Inferior parietal cortex (tissue), 1 donor: ENCODE measurements at regions not wholly inside any gene's neighbourhood (a gene's known extent, or its start where the extent isn't known, plus 50 kb on each side); places are given as distances from the start of the nearest gene placed in this dataset.
A peak's percentile ranks its signal among the peaks of the same experiment; 100 is the strongest.

Experiments
- DNase-seq: peaks from one replicate; pipeline ENCODE4 v3.0.0-alpha.2; 2016; ENCODE audit errors: extremely low spot score

DNA sequence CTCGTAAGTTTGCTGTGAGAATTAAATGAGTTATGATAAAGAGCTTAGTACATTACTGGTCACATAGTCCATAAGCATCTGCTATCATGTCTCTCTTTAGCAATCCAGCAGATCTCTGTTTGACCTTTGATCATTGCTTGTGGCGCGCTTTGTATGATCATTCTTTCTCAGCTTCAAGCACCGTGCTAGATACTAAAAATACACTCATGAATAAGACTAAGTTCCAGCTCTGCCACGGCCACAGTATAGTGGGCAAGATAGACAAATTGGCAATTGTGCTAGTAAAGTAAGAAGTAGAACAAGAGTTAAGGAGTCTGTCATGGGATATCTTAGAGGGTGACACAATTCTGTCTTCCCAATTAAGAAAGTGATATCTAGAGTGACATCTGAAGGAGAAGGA, 75.2 kb upstream of the ADGRF1 start:
- DNase-seq = no peak

- no peak for DNase-seq
Measured at GRCh38 chr6:47116606-47117005, 74.5 kb upstream of the ADGRF1 start.

- no peak for DNase-seq
Measured at GRCh38 chr6:47116086-47116485, 74.0 kb upstream of the ADGRF1 start.

DNA sequence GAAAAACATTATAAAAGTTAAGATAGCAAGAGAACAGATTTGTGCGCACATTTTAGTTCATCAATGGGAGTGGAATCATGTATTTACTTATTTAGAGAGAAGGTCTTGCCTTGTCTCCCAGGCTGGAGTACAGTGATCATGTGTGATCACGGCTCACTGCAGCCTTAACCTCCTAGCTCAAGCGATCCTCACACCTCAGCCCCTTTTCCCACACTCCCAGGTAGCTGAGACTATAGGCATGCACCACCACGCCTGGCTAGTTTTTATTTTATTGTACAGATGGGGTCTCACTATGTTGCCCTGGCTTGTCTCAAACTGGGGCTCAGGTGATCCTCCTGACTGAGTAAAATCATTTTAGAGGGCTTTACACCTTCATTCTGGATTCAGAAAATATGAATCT, 72.3 kb upstream of the ADGRF1 start:
- DNase-seq = no peak

DNA sequence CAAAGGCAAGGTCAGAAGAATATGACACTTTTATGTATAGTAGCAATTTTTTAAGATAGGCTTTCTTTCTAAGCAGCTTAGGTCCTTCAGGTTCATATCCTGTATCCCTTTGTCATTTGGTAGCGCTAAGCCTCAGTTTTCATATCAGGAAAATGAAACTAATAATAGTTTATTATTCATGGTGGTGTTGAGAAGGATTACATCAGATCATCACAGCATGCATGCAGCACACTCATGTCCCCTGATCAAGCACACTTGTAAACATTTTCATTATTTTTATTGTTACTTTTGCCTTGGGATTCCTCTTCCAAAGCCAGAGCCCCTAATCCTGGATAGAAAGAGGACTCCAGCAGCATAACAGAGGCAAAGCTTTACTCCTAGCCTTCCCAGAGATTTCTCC, 70.2 kb upstream of the ADGRF1 start:
- DNase-seq = no peak

- DNase-seq = no peak
Measured at GRCh38 chr6:47111685-47112084, 69.6 kb upstream of the ADGRF1 start.

DNA sequence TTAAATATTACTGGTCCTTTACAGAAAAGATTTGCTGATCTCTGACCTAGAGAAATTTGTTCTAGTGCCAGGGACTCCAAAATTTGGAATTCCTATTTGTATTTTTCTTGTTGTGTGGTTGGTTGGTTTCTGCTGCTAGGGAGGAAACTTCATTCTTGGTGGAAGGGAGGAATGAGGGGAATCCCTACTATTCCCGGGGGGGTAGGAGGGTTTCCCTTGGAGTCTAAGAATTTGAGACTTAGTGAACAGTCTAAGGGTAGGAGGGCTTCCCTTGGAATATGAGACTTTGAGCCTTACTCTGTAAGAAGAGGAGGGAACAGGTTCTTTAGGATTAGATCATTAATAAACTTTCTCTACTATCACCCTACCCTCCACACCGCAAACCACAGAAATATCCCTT, 67.1 kb upstream of the ADGRF1 start:
- no peak for DNase-seq

GRCh38 chr6:47106721-47107197, 64.6 kb upstream of the ADGRF1 start:
- DNase-seq = no peak

GRCh38 chr6:47106216-47106615, 64.1 kb upstream of the ADGRF1 start:
- DNase-seq = no peak

DNA sequence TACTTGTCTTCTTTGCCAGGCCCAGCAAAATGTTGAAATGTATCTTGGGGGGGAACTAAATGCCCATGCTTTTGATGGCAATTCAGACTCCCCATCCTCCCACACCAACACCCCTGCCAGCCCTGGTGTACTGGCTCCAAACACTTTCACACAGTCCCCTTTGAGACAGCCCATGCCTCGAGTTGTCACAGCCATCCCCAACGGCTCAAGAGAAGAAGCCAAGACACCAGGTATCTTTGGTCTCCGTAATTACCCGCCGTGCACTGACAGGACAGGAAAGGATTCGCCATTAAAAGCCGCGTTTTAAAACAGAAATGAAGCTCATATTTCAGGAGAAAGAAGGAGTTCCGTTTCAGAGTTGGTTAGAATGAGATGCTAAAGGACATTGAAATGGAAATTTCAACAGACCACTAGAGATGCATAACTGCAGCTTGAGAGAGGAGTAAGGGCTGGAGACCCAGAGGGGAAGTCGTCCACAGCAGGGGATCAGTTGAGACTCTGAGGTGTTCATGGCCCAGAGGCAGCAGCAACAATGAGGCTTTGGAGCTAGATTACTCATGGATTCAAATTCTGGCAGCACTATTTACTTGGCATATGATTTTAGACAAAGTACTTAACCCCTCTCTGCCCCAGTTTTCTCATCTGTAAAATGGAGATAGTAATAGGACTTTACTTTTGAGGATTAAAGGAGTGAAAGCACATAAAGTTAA, 63.5 kb upstream of the ADGRF1 start:
- DNase-seq = no peak

- no peak for DNase-seq
Measured at GRCh38 chr6:47103931-47104330, 61.8 kb upstream of the ADGRF1 start.

DNA sequence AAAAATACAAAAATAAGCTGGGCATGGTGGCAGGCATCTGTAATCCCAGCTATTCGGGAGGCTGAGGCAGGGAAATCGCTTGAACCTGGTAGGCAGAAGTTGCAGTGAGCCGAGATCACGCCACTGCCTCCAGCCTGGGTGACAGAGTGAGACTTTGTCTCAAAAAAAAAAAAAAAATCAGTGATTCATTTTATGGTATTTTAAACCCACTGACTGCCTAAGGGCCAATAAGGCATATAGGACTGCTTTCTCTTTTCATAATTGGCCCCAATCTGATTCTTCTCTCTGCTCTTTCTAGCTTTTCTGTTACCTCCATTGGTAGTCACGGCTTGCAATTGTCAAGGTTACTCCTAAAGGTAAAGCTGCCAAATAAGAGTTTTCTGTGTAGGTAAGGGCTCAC, 60.2 kb upstream of the ADGRF1 start:
- no peak for DNase-seq

DNA sequence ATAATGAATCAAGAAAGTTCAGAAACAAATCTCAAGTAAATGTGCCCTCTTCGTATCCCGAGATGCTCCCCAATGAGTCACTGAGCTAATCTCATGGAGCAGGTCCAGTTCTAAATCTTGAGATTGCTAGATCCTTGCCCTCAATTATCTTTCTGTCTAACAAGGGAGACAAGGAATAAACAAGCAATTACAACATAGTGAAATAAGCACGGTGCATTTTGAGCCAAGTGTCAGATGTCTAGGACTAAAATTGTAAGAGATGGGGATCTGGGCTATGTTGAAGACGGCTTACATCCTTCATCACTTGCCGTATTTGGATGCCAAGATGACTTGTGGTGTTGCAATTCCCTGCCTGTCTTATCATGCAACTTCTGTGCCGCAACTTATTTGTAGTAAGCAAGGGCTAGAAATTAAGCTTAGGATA, 56.5 kb upstream of the ADGRF1 start:
- DNase-seq = no peak

- DNase-seq = peak; percentile 76
Measured at GRCh38 chr6:47097092-47097945, 55.2 kb upstream of the ADGRF1 start.

DNA sequence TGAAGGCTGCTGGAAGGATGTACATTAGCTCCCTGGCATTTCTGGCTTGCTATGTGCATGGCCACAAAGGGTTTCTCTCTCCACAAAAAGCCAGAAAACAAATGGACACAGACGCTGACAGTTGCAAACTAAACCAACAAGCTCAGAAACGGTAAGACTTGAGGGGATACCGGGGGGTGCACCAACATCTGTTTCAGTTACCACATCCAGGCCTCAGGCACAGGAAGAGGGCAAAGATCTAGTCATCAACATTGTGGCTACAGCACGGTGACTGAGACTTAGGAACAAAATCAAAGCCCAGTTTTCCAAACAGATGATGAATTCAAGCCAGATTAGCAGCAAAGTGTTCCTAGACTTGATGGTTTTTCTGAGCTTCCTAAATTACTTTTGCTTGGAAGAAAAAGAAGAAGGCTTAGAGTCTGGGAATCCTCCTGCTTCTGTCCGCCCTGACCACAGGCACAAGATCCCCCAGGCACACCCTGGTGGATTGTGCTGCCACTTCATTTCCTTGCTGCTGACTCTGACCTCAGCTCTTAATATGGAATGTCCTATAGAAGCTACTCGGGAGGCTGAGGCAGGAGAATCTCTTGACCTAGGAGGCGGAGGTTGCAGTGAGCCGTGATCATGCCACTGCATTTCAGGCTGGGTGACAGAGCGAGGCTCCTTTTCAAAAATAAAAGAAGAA, 54.2 kb upstream of the ADGRF1 start:
- DNase-seq = no peak

- no peak for DNase-seq
Measured at GRCh38 chr6:47094241-47094925, 52.3 kb upstream of the ADGRF1 start.

DNA sequence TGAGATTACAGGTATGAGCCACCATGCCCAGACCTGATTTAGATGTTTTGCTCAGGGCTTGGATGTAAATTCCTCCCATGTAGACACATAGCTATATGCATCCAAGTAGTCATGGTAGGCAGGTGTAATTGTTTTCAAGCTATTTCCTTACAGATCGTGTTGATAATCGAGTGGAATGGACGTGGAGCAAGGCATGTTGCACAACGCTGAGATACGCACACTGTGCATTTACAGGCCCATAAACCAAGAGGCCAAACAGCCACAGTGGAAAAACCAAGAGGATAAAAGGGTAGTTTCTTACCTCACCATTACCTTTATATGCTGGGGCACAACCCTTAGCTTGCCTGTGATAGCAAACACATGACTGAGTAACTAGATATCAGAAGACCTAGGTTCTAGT, 51.0 kb upstream of the ADGRF1 start:
- DNase-seq = no peak

DNA sequence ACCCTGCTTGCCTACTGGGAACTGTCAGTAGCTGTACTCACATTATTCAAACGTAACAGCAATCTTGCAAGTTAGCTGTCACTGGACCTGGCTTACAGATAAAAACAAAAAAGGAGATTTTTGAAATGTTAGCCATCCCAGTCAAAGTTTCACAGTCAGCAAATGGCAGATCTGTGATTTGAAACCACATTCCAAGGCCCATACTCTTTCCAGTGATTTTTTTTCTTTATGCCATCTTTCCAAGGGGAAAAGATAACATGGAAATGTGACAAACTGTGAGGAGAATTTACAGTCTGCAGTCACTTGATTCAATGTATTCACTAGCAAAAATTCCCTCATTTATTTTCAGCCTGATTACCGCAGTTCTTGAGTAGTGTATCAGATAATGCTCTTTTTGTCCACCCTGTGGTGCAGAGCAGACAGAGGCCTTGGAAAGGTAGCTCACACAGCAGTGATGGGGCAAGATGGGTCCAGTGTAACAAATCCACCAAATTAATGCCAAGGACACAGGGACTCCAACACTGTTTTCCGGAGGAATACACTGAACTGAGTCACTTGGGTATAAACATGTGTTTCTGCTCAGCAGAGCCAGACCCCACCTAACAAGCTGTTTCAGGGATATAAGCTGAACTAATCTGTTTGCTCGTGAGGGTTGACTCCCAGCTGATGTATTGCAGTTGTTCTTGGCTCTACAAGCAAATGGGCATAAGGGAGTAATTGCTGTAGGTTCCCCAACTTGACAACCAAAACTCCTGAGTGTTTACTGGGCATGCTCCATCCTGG, 49.9 kb upstream of the ADGRF1 start:
- DNase-seq = no peak
